ENCODE measurements at regions not wholly inside any gene's neighbourhood (a gene's known extent, or its start where the extent isn't known, plus 50 kb on each side); places are given as distances from the start of the nearest gene placed in this dataset.

GRCh38 chr18:39724652-39725051, 2159.1 kb upstream of the CELF4 start:
- Histone ChIP-seq H3K27me3 (ENCODE audit: control insufficient read depth, insufficient read depth, low read length) (no peaks in the 10 kb centered on the region), H3K9me3 (ENCODE audit: control insufficient read depth in 2 of 3, insufficient read depth in 1 of 3, low read length in 3 of 3) (no peaks in the 10 kb centered on the region), H3K9ac (ENCODE audit: low read length in 3 of 3) (no peak overlapping the region), H3K4me1 (ENCODE audit: control insufficient read depth in 2 of 3, insufficient read depth in 2 of 3, low read depth in 1 of 3, low read length in 3 of 3) (no peaks in the 10 kb centered on the region), H3K36me3 (ENCODE audit: control insufficient read depth in 2 of 3, insufficient read depth in 3 of 3, low read length in 3 of 3) (no peaks in the 10 kb centered on the region), H3K4me3 (ENCODE audit: low read length in 3 of 3) (no peak overlapping the region), H3K27ac (ENCODE audit: low read depth in 2 of 2, low read length in 2 of 2) (no peak overlapping the region)
- TF ChIP-seq, protein P1, sequence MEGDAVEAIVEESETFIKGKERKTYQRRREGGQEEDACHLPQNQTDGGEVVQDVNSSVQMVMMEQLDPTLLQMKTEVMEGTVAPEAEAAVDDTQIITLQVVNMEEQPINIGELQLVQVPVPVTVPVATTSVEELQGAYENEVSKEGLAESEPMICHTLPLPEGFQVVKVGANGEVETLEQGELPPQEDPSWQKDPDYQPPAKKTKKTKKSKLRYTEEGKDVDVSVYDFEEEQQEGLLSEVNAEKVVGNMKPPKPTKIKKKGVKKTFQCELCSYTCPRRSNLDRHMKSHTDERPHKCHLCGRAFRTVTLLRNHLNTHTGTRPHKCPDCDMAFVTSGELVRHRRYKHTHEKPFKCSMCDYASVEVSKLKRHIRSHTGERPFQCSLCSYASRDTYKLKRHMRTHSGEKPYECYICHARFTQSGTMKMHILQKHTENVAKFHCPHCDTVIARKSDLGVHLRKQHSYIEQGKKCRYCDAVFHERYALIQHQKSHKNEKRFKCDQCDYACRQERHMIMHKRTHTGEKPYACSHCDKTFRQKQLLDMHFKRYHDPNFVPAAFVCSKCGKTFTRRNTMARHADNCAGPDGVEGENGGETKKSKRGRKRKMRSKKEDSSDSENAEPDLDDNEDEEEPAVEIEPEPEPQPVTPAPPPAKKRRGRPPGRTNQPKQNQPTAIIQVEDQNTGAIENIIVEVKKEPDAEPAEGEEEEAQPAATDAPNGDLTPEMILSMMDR (IDR thresholded peaks at IDR 0.05; ENCODE audit: borderline replicate concordance, extremely low read depth, insufficient read depth), result no peak
- no peak for DNase-seq
- FAIRE-seq, result no peak
- intact Hi-C loops (cut with DNase I), result no loop called here

DNA sequence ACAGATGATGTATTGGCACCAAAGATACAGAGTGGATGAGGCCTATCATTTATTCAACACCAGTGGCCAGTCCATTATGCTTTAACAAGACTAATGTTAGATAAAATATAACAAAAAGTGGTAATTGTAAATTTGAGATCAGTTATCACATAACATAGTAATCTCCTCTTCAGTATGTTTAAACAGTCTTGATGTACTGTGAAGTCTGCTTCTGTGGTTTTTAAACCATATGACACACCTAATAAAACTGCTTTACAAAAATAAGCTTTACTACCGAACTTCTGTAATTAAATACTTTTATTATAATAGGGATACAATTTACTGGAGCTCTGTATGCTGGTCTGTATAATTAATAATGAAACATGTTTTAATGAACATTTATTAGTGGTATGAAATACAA, 2156.1 kb upstream of the CELF4 start:
- TF ChIP-seq, protein P1 (IDR thresholded peaks at IDR 0.05; ENCODE audit: borderline replicate concordance, extremely low read depth, insufficient read depth), result no peak
- H3K27me3 ChIP-seq (ENCODE audit: control insufficient read depth, insufficient read depth, low read length), result no peaks in the 10 kb centered on the region
- H3K4me1 ChIP-seq (ENCODE audit: control insufficient read depth in 2 of 3, insufficient read depth in 2 of 3, low read depth in 1 of 3, low read length in 3 of 3), result no peaks in the 10 kb centered on the region
- H3K27ac ChIP-seq (ENCODE audit: low read depth in 2 of 2, low read length in 2 of 2), result no peak overlapping the region
- FAIRE-seq, result no peak
- no peak for DNase-seq
- no peak overlapping the region for H3K9ac ChIP-seq (ENCODE audit: low read length in 3 of 3)
- intact Hi-C loops (cut with DNase I), result no loop called here
- no peaks in the 10 kb centered on the region for H3K36me3 ChIP-seq (ENCODE audit: control insufficient read depth in 2 of 3, insufficient read depth in 3 of 3, low read length in 3 of 3)
- H3K9me3 ChIP-seq (ENCODE audit: control insufficient read depth in 2 of 3, insufficient read depth in 1 of 3, low read length in 3 of 3), result no peaks in the 10 kb centered on the region
- no peak overlapping the region for H3K4me3 ChIP-seq (ENCODE audit: low read length in 3 of 3)

- Histone ChIP-seq H3K27me3 (ENCODE audit: control insufficient read depth, insufficient read depth, low read length) (no peaks in the 10 kb centered on the region), H3K4me3 (ENCODE audit: low read length in 3 of 3) (no peak overlapping the region), H3K9me3 (ENCODE audit: control insufficient read depth in 2 of 3, insufficient read depth in 1 of 3, low read length in 3 of 3) (no peaks in the 10 kb centered on the region), H3K4me1 (ENCODE audit: control insufficient read depth in 2 of 3, insufficient read depth in 2 of 3, low read depth in 1 of 3, low read length in 3 of 3) (peaks cover 0 to 3% (median 0%) of the 10 kb centered on the region in 3 donors), H3K27ac (ENCODE audit: low read depth in 2 of 2, low read length in 2 of 2) (no peak overlapping the region), H3K36me3 (ENCODE audit: control insufficient read depth in 2 of 3, insufficient read depth in 3 of 3, low read length in 3 of 3) (no peaks in the 10 kb centered on the region), H3K9ac (ENCODE audit: low read length in 3 of 3) (no peak overlapping the region)
- intact Hi-C loops (cut with DNase I), result no loop called here
- no peak for FAIRE-seq
- DNase-seq, result no peak
- TF ChIP-seq, protein P1 (IDR thresholded peaks at IDR 0.05; ENCODE audit: borderline replicate concordance, extremely low read depth, insufficient read depth), result no peak
Measured at GRCh38 chr18:39713961-39714360, 2148.4 kb upstream of the CELF4 start.

DNA sequence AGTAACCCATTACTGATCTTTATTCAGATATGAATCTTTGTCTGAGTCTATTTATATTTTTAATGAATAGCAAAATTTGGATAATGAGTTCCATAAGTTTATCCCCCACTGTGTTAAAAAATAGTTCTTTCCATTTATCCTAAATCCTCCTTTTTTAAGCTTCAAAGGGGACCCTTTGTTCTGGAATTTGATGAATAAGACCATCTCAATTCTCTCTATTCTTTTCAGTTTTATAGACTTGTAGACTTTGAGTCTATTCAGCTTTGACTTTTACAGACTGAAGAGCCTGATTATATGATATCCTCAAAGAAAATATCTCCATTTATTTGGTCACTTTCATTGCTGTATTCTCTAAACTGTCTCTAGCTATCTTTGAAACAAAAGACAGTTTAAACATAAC, 2146.1 kb upstream of the CELF4 start:
- intact Hi-C loops (cut with DNase I), result no loop called here

More for the DNA sequence above, 2146.1 kb upstream of the CELF4 start:
- FAIRE-seq (no peak), DNase-seq (no peak)
- Histone ChIP-seq H3K9me3 (ENCODE audit: control insufficient read depth in 2 of 3, insufficient read depth in 1 of 3, low read length in 3 of 3) (no peaks in the 10 kb centered on the region), H3K27ac (ENCODE audit: low read depth in 2 of 2, low read length in 2 of 2) (no peak overlapping the region), H3K27me3 (ENCODE audit: control insufficient read depth, insufficient read depth, low read length) (no peaks in the 10 kb centered on the region), H3K36me3 (ENCODE audit: control insufficient read depth in 2 of 3, insufficient read depth in 3 of 3, low read length in 3 of 3) (no peaks in the 10 kb centered on the region), H3K4me1 (ENCODE audit: control insufficient read depth in 2 of 3, insufficient read depth in 2 of 3, low read depth in 1 of 3, low read length in 3 of 3) (peaks cover 0 to 3% (median 0%) of the 10 kb centered on the region in 3 donors), H3K4me3 (ENCODE audit: low read length in 3 of 3) (no peak overlapping the region), H3K9ac (ENCODE audit: low read length in 3 of 3) (no peak overlapping the region)
- TF ChIP-seq, protein P1 (IDR thresholded peaks at IDR 0.05; ENCODE audit: borderline replicate concordance, extremely low read depth, insufficient read depth), result no peak
